SK-N-SH (cell line): ENCODE measurements at regions not wholly inside any gene's neighbourhood (a gene's known extent, or its start where the extent isn't known, plus 50 kb on each side); places are given as distances from the start of the nearest gene placed in this dataset.

ENCODE experiments used
- CTCF ChIA-PET: fragments of 300-600, 350-600 bp; formaldehyde crosslinking; extraction: SDS; loops from one replicate; lab custom pipeline; 2021; lab: Yijun Ruan, JAX
- POLR2A ChIA-PET: fragments of 350-600 bp; sonication (Branson Sonifier 250); formaldehyde crosslinking; extraction: SDS; loops from one replicate; lab custom pipeline; 2020; ENCODE audit warnings: antibody characterized with exemption, inconsistent platforms; lab: Yijun Ruan, JAX
- DNase-seq: peaks from one replicate; pipeline ENCODE4 v3.0.0; 2012
- H2AFZ ChIP-seq: fragments of 200-600 bp; sonication (generic); 2 replicates; pipeline ENCODE4 v1.8.1; 2016; ENCODE audit warnings: antibody characterized with exemption, mild to moderate bottlenecking, low read depth
- H3F3A ChIP-seq: fragments of 200-600 bp; sonication (generic); replicated peaks from 2 replicates; pipeline ENCODE3; 2016; ENCODE audit warnings: antibody characterized with exemption, mild to moderate bottlenecking; ENCODE audit not compliant: insufficient read depth
- H3K27ac ChIP-seq, 2 experiments: fragments of 200-500 bp in 1 of 2; fragments of 200-600 bp in 1 of 2; sonication (Bioruptor generic) in 1 of 2; sonication (generic), shearing (Covaris generic) in 1 of 2; 2 replicates each; pipeline versions ENCODE4 v1.5.1 to v1.6.1; 2014 to 2016; ENCODE audit warnings: low read depth in 2 of 2, inconsistent platforms in 1 of 2, low read length in 1 of 2, mild to moderate bottlenecking in 1 of 2, mixed read lengths in 1 of 2
- H3K27me3 ChIP-seq: fragments of 200-600 bp; sonication (generic), shearing (Covaris generic); 2 replicates; pipeline ENCODE4 v1.6.1; 2016; ENCODE audit warnings: mixed run types; ENCODE audit not compliant: insufficient read depth
- H3K36me3 ChIP-seq, 2 experiments: fragments of 200-500 bp in 1 of 2; fragments of 200-600 bp in 1 of 2; sonication (Bioruptor generic) in 1 of 2; sonication (generic) in 1 of 2; replicated peaks in 1 of 2; 2 replicates each; pipeline versions ENCODE3 to v1.5.1; 2014 to 2016; ENCODE audit warnings: low read length in 1 of 2, mild to moderate bottlenecking in 1 of 2; ENCODE audit not compliant: insufficient read depth in 2 of 2, control insufficient read depth in 1 of 2
- H3K4me1 ChIP-seq, 2 experiments: fragments of 200-500 bp in 1 of 2; fragments of 200-600 bp in 1 of 2; sonication (Bioruptor generic) in 1 of 2; sonication (generic), shearing (Covaris generic) in 1 of 2; 2 replicates each; pipeline versions ENCODE4 v1.5.1 to v1.6.1; 2014 to 2016; ENCODE audit warnings: low read depth in 1 of 2, low read length in 1 of 2, mixed run types in 1 of 2; ENCODE audit not compliant: insufficient read depth in 2 of 2, control insufficient read depth in 1 of 2
- H3K4me2 ChIP-seq: fragments of 200-600 bp; sonication (generic), shearing (Covaris generic); 2 replicates; pipeline ENCODE4 v1.6.1; 2017; ENCODE audit warnings: mixed run types
- H3K4me3 ChIP-seq, 2 experiments: fragments of 200-500 bp in 1 of 2; fragments of 200-600 bp in 1 of 2; sonication (Bioruptor generic) in 1 of 2; sonication (generic), shearing (Covaris generic) in 1 of 2; 2 replicates each; pipeline versions ENCODE4 v1.5.1 to v1.8.1; 2014 to 2016; ENCODE audit warnings: low read depth in 2 of 2, inconsistent platforms in 1 of 2, low read length in 1 of 2, mild to moderate bottlenecking in 1 of 2, mixed read lengths in 1 of 2, moderate library complexity in 1 of 2
- H3K79me2 ChIP-seq: fragments of 200-600 bp; sonication (generic); 2 replicates; pipeline ENCODE4 v1.8.1; 2017; ENCODE audit warnings: mild to moderate bottlenecking; ENCODE audit not compliant: insufficient read depth
- H3K9ac ChIP-seq: fragments of 200-600 bp; sonication (generic); 2 replicates; pipeline ENCODE4 v1.6.1; 2017; ENCODE audit warnings: mixed run types
- H3K9me2 ChIP-seq: fragments of 200-600 bp; sonication (generic); 2 replicates; pipeline ENCODE4 v1.6.1; 2017; ENCODE audit warnings: mixed run types
- H3K9me3 ChIP-seq: fragments of 200-600 bp; sonication (generic); 2 replicates; pipeline ENCODE4 v1.6.1; 2017; ENCODE audit warnings: mixed run types, mild to moderate bottlenecking, moderate library complexity
- H4K20me1 ChIP-seq: fragments of 200-600 bp; sonication (generic); 2 replicates; pipeline ENCODE4 v1.6.1; 2017; ENCODE audit warnings: mild to moderate bottlenecking, mixed run types; ENCODE audit not compliant: insufficient read depth
- CTCF ChIP-seq: fragments of 200-600 bp; sonication (generic); IDR thresholded peaks from 2 replicates; pipeline ENCODE4 v1.6.1; 2017; ENCODE audit warnings: antibody characterized with exemption, mild to moderate bottlenecking, moderate library complexity
- ELF1 ChIP-seq: IDR thresholded peaks from 2 replicates; pipeline ENCODE4 v1.4.0; 2012
- FOSL2 ChIP-seq: IDR thresholded peaks from 2 replicates; pipeline ENCODE4 v1.4.0; 2012; ENCODE audit warnings: low read depth, mild to moderate bottlenecking, moderate library complexity, borderline replicate concordance
- FOXJ3 ChIP-seq: sonication (generic); formaldehyde crosslinking; IDR thresholded peaks from 2 replicates; pipeline ENCODE4 v1.5.1; 2020; ENCODE audit warnings: mild to moderate bottlenecking, missing genetic modification reagents
- GATA2 ChIP-seq: sonication (generic); formaldehyde crosslinking; IDR thresholded peaks from 2 replicates; pipeline ENCODE4 v1.5.0; 2020; ENCODE audit warnings: mild to moderate bottlenecking, missing genetic modification reagents
- JUND ChIP-seq: IDR thresholded peaks from 2 replicates; pipeline ENCODE4 v1.4.0; 2012
- MAX ChIP-seq: IDR thresholded peaks from 2 replicates; pipeline ENCODE4 v1.4.0; 2012; ENCODE audit warnings: low read depth
- NRF1 ChIP-seq: IDR thresholded peaks from 2 replicates; pipeline ENCODE4 v1.6.1; 2012; ENCODE audit warnings: low read depth, mild to moderate bottlenecking, low read length
- PBX3 ChIP-seq: IDR thresholded peaks from 2 replicates; pipeline ENCODE4; 2012
- POLR2AphosphoS5 ChIP-seq: IDR thresholded peaks from 2 replicates; pipeline ENCODE4 v1.6.1; 2012; ENCODE audit warnings: low read depth, low read length
- REST ChIP-seq: IDR thresholded peaks from 2 replicates; pipeline ENCODE4 v1.6.1; 2012; ENCODE audit warnings: mild to moderate bottlenecking, low read depth, low read length, moderate library complexity
- SIN3A ChIP-seq: IDR thresholded peaks from 2 replicates; pipeline ENCODE4 v1.6.1; 2012; ENCODE audit warnings: low read depth, mild to moderate bottlenecking, low read length, moderate library complexity, borderline replicate concordance
- TEAD4 ChIP-seq: IDR thresholded peaks from 2 replicates; pipeline ENCODE4 v1.4.0; 2012; ENCODE audit warnings: mild to moderate bottlenecking, borderline replicate concordance; ENCODE audit not compliant: insufficient read depth
- USF1 ChIP-seq: IDR thresholded peaks from 2 replicates; pipeline ENCODE4 v1.4.0; 2012; ENCODE audit warnings: low read depth, borderline replicate concordance
- USF2 ChIP-seq: fragments of 150-350 bp; IDR thresholded peaks from 2 replicates; pipeline ENCODE4 v1.6.1; 2017; ENCODE audit warnings: antibody characterized with exemption, low read length, low read depth, borderline replicate concordance
- YY1 ChIP-seq: IDR thresholded peaks from 2 replicates; pipeline ENCODE4 v1.4.0; 2012; ENCODE audit warnings: low read depth, mild to moderate bottlenecking
- ZBTB33 ChIP-seq: IDR thresholded peaks from 2 replicates; pipeline ENCODE4 v1.4.0; 2012; ENCODE audit warnings: low read depth, borderline replicate concordance
- WGBS: methylation state at CpG from one replicate; pipeline ENCODE4 v1.1.6; 2017; ENCODE audit warnings: low lambda C conversion rate; 5-methylcytosine and 5-hydroxymethylcytosine counted together

GRCh38 chr18:25875551-25876240 is 214.7 kb downstream of the SS18 start:
- Histone ChIP-seq H3K9me2 (no peaks in the 10 kb centered on the region), H3K27ac (no peak overlapping the region), H3F3A (no peaks in the 10 kb centered on the region), H2AFZ (no peak overlapping the region)
- CTCF ChIA-PET, result interaction anchor here (1.7 kb wide), 1 partner anchor 20 kb away, joined by 4 read pairs; no protein-coding TSS in a partner anchor
- 41% methylated on average over 7 of the region's 7 CpGs for WGBS
- TF ChIP-seq ZBTB33 (no peak), FOSL2 (no peak), YY1 (no peak), POLR2AphosphoS5 (no peak), USF1 (no peak), USF2 (no peak), REST (no peak), JUND (no peak), SIN3A (no peak), TEAD4 (no peak), GATA2 (no peak), PBX3 (no peak), ELF1 (no peak), MAX (no peak), NRF1 (no peak), CTCF (no peak), FOXJ3 (CRISPR knock-in tag) (no peak)
- TF ChIP-seq, all 33 proteins: peak for 0
- no peaks in the 10 kb centered on the region for H3K9me3 ChIP-seq
- H3K4me2 ChIP-seq, result no peak overlapping the region
- no peak overlapping the region for H3K9ac ChIP-seq
- no peaks in the 10 kb centered on the region for H3K79me2 ChIP-seq
- H3K36me3 ChIP-seq, result no peaks in the 10 kb centered on the region
- DNase-seq, result no peak
- POLR2A ChIA-PET, result no interaction called here
- H3K4me1 ChIP-seq, result peaks cover 0 to 17% of the 10 kb centered on the region in 2 experiments; a peak in 1 of 4 replicates
- no peaks in the 10 kb centered on the region for H4K20me1 ChIP-seq
- H3K4me3 ChIP-seq, result no peak overlapping the region
- H3K27me3 ChIP-seq, result no peaks in the 10 kb centered on the region
